Lower leg skin (tissue), 4 donors: ENCODE measurements at regions not wholly inside any gene's neighbourhood (a gene's known extent, or its start where the extent isn't known, plus 50 kb on each side); places are given as distances from the start of the nearest gene placed in this dataset.

Experiments
- DNase-seq, 2 donors: peaks; one replicate each; pipeline ENCODE4 v3.0.0-alpha.2; 2019; ENCODE audit warnings: low spot score in 2 of 2
- H3K4me3 ChIP-seq: fragments of 200-600 bp; sonication (generic); 2 replicates; pipeline ENCODE4 v1.5.1; 2017; ENCODE audit warnings: mild to moderate bottlenecking, low read depth; ENCODE audit not compliant: poor library complexity, severe bottlenecking
- CTCF ChIP-seq, 3 donors: fragments of 450-650 bp; IDR thresholded peaks; one replicate each; pipeline ENCODE4 v1.5.1; 2016; ENCODE audit warnings: antibody characterized with exemption in 3 of 3, mild to moderate bottlenecking in 3 of 3, moderate library complexity in 2 of 3
- POLR2A ChIP-seq, 2 donors: fragments of 450-650 bp; IDR thresholded peaks; one replicate each; pipeline ENCODE4 v1.6.1; 2016 to 2017; ENCODE audit warnings: antibody characterized with exemption in 2 of 2, mild to moderate bottlenecking in 1 of 2, moderate library complexity in 1 of 2
- WGBS, 2 donors: methylation state at CpG; one replicate each; pipeline ENCODE4 v1.1.5; 2018; 5-methylcytosine and 5-hydroxymethylcytosine counted together
- intact Hi-C: fragments of 100-400 bp; cut with DNase I; formaldehyde crosslinking; loops from one replicate; pipeline ENCODE4 v1.15.0; 2023; ENCODE audit warnings: low total_unique reads

- intact Hi-C loops, result no loop called here
- TF ChIP-seq POLR2A (IDR thresholded peaks at IDR 0.05) (no peak), CTCF (IDR thresholded peaks at IDR 0.05) (no peak)
- DNase-seq, result no peak
- H3K4me3 ChIP-seq, result no peak overlapping the region
These were observed 1988.1 kb upstream of the PCDH20 start for GRCh38 chr13:63403733-63404132.

GRCh38 chr13:63396746-63397145 is 1981.1 kb upstream of the PCDH20 start:
- DNase-seq, result no peak
- H3K4me3 ChIP-seq, result no peak overlapping the region
- WGBS, 2 donors, result 77 to 89% methylated on average over 9 of the region's 9 CpGs
- intact Hi-C loops, result no loop called here
- TF ChIP-seq CTCF (IDR thresholded peaks at IDR 0.05) (no peak), POLR2A (IDR thresholded peaks at IDR 0.05) (no peak)

GRCh38 chr13:63393112-63393511 is 1977.5 kb upstream of the PCDH20 start:
- no peak overlapping the region for H3K4me3 ChIP-seq
- no peak for DNase-seq
- intact Hi-C loops, result no loop called here
- 79 to 82% methylated on average over 3 of the region's 3 CpGs for WGBS, 2 donors
- no peak for TF ChIP-seq POLR2A (IDR thresholded peaks at IDR 0.05)
- no peak for TF ChIP-seq CTCF (IDR thresholded peaks at IDR 0.05)

- intact Hi-C loops, result no loop called here
- DNase-seq, result no peak
- 82 to 96% methylated on average over 1 of the region's 1 CpG for WGBS, 2 donors
- no peak overlapping the region for H3K4me3 ChIP-seq
- no peak for TF ChIP-seq CTCF (IDR thresholded peaks at IDR 0.05)
These were observed 1974.1 kb upstream of the PCDH20 start for GRCh38 chr13:63389756-63390155.

GRCh38 chr13:63381078-63381859 is 1965.6 kb upstream of the PCDH20 start:
- DNase-seq, result no peak
- intact Hi-C loops, result no loop called here
- WGBS, 2 donors, result 70 to 80% methylated on average over 2 of the region's 2 CpGs
- no peak overlapping the region for H3K4me3 ChIP-seq
- no peak for TF ChIP-seq POLR2A (IDR thresholded peaks at IDR 0.05)
- TF ChIP-seq CTCF (IDR thresholded peaks at IDR 0.05), result no peak

- 78 to 85% methylated on average over 2 of the region's 2 CpGs for whole genome bisulfite sequencing, 2 donors
- no peak for TF ChIP-seq CTCF (IDR thresholded peaks at IDR 0.05)
- TF ChIP-seq POLR2A (IDR thresholded peaks at IDR 0.05), result no peak
- DNase-seq, result no peak
- intact Hi-C loops, result no loop called here
- H3K4me3 ChIP-seq, result no peak overlapping the region
These were observed 1962.3 kb upstream of the PCDH20 start for GRCh38 chr13:63377986-63378385.
